Neutrophil (primary cell): ENCODE measurements at regions not wholly inside any gene's neighbourhood (a gene's known extent, or its start where the extent isn't known, plus 50 kb on each side); places are given as distances from the start of the nearest gene placed in this dataset.

Source experiments
- H3K27ac ChIP-seq: fragments of 200-600 bp; sonication (generic); 2 replicates; pipeline ENCODE4 v1.5.1; 2016; ENCODE audit warnings: mild to moderate bottlenecking, moderate library complexity
- H3K27me3 ChIP-seq: fragments of 200-600 bp; sonication (generic); 2 replicates; pipeline ENCODE4 v1.6.0; 2016; ENCODE audit warnings: mild to moderate bottlenecking
- H3K36me3 ChIP-seq: fragments of 200-600 bp; sonication (generic); 2 replicates; pipeline ENCODE4 v1.5.1; 2017
- H3K4me1 ChIP-seq, 2 experiments: fragments of 200-600 bp in 1 of 2; sonication (generic) in 1 of 2; 1 replicate in 1 of 2; 2 replicates in 1 of 2; pipeline versions ENCODE4 v1.5.1 to v1.6.1; 2013 to 2016; ENCODE audit warnings: low read depth in 1 of 2, low read length in 1 of 2, mild to moderate bottlenecking in 1 of 2, moderate library complexity in 1 of 2; ENCODE audit not compliant: control insufficient read depth in 1 of 2, insufficient read depth in 1 of 2
- H3K4me3 ChIP-seq, 2 experiments: fragments of 200-600 bp in 1 of 2; sonication (generic) in 1 of 2; 1 replicate in 1 of 2; 2 replicates in 1 of 2; pipeline ENCODE4 v1.5.1; 2013 to 2016; ENCODE audit warnings: low read depth in 1 of 2, low read length in 1 of 2, mild to moderate bottlenecking in 1 of 2, moderate library complexity in 1 of 2
- H3K9me3 ChIP-seq: fragments of 200-600 bp; sonication (generic); 2 replicates; pipeline ENCODE4 v1.5.1; 2016
- CTCF ChIP-seq: fragments of 200-600 bp; sonication (generic); IDR thresholded peaks from 2 replicates; pipeline ENCODE4 v1.5.1; 2016; ENCODE audit warnings: antibody characterized with exemption

GRCh38 chr4:3845744-3846429, 79.7 kb downstream of the ADRA2C start:
- no peak overlapping the region for H3K4me3 ChIP-seq
- H3K9me3 ChIP-seq = no peaks in the 10 kb centered on the region
- H3K4me1 ChIP-seq = no peaks in the 10 kb centered on the region
- no peak overlapping the region for H3K27ac ChIP-seq
- H3K36me3 ChIP-seq = no peaks in the 10 kb centered on the region
- TF ChIP-seq CTCF = no peak
- H3K27me3 ChIP-seq = peaks cover 25% of the 10 kb centered on the region

- H3K4me3 ChIP-seq = no peak overlapping the region
- H3K36me3 ChIP-seq = no peaks in the 10 kb centered on the region
- TF ChIP-seq CTCF = no peak
- H3K4me1 ChIP-seq = no peaks in the 10 kb centered on the region
- H3K9me3 ChIP-seq = no peaks in the 10 kb centered on the region
- H3K27ac ChIP-seq = no peak overlapping the region
- peaks cover 23% of the 10 kb centered on the region for H3K27me3 ChIP-seq
Measured at GRCh38 chr4:3847211-3847940, 81.2 kb downstream of the ADRA2C start.

GRCh38 chr4:3848323-3848722, 82.1 kb downstream of the ADRA2C start:
- Histone ChIP-seq H3K4me1 (no peaks in the 10 kb centered on the region), H3K4me3 (no peak overlapping the region), H3K27me3 (peaks cover 19% of the 10 kb centered on the region), H3K27ac (no peak overlapping the region), H3K9me3 (no peaks in the 10 kb centered on the region), H3K36me3 (no peaks in the 10 kb centered on the region)
- no peak for TF ChIP-seq CTCF

GRCh38 chr4:3849140-3849539, 83.0 kb downstream of the ADRA2C start:
- no peaks in the 10 kb centered on the region for H3K9me3 ChIP-seq
- H3K27me3 ChIP-seq = peaks cover 27% of the 10 kb centered on the region
- H3K27ac ChIP-seq = no peak overlapping the region
- no peak overlapping the region for H3K4me3 ChIP-seq
- TF ChIP-seq CTCF = no peak
- H3K36me3 ChIP-seq = no peaks in the 10 kb centered on the region
- H3K4me1 ChIP-seq = no peaks in the 10 kb centered on the region

- no peaks in the 10 kb centered on the region for H3K36me3 ChIP-seq
- H3K27me3 ChIP-seq = peaks cover 19% of the 10 kb centered on the region
- H3K4me1 ChIP-seq = no peaks in the 10 kb centered on the region
- H3K9me3 ChIP-seq = no peaks in the 10 kb centered on the region
- H3K4me3 ChIP-seq = no peak overlapping the region
- H3K27ac ChIP-seq = no peak overlapping the region
- no peak for TF ChIP-seq CTCF
Measured at GRCh38 chr4:3850128-3850527, 83.9 kb downstream of the ADRA2C start.
